ENCODE measurements at regions not wholly inside any gene's neighbourhood (a gene's known extent, or its start where the extent isn't known, plus 50 kb on each side); places are given as distances from the start of the nearest gene placed in this dataset.

- no peak overlapping the region for H3K4me3 Mint-ChIP-seq
- no peaks in the 10 kb centered on the region for H3K27me3 Mint-ChIP-seq
- H3K4me1 Mint-ChIP-seq = peaks cover 2% of the 10 kb centered on the region
- peaks cover 17% of the 10 kb centered on the region for H3K9me3 Mint-ChIP-seq
- H3K36me3 Mint-ChIP-seq = no peaks in the 10 kb centered on the region
- H3K27ac Mint-ChIP-seq = no peak overlapping the region
- no peak for DNase-seq
Observed at GRCh38 chr3:20898962-20899361, 713.0 kb upstream of the SGO1 start.

GRCh38 chr3:20890111-20890519 lies 704.1 kb upstream of the SGO1 start:
- H3K4me3 Mint-ChIP-seq = no peak overlapping the region
- H3K9me3 Mint-ChIP-seq = peaks cover 4% of the 10 kb centered on the region
- H3K4me1 Mint-ChIP-seq = no peaks in the 10 kb centered on the region
- no peak overlapping the region for H3K27ac Mint-ChIP-seq
- H3K36me3 Mint-ChIP-seq = no peaks in the 10 kb centered on the region
- no peak for DNase-seq
- H3K27me3 Mint-ChIP-seq = no peaks in the 10 kb centered on the region

- Mint-ChIP-seq H3K36me3 (no peaks in the 10 kb centered on the region), H3K27ac (no peak overlapping the region), H3K9me3 (peaks cover 6% of the 10 kb centered on the region), H3K4me3 (no peak overlapping the region), H3K27me3 (no peaks in the 10 kb centered on the region), H3K4me1 (no peaks in the 10 kb centered on the region)
- DNase-seq = no peak
Observed at GRCh38 chr3:20878691-20879090, 692.7 kb upstream of the SGO1 start.

GRCh38 chr3:20873235-20873634 lies 687.2 kb upstream of the SGO1 start:
- Mint-ChIP-seq H3K4me3 (no peak overlapping the region), H3K9me3 (peaks cover 11% of the 10 kb centered on the region), H3K27ac (no peak overlapping the region), H3K27me3 (no peaks in the 10 kb centered on the region), H3K4me1 (no peaks in the 10 kb centered on the region), H3K36me3 (no peaks in the 10 kb centered on the region)
- DNase-seq = no peak

- Mint-ChIP-seq H3K27me3 (no peaks in the 10 kb centered on the region), H3K9me3 (peaks cover 7% of the 10 kb centered on the region), H3K27ac (no peak overlapping the region), H3K4me3 (no peak overlapping the region), H3K4me1 (no peaks in the 10 kb centered on the region), H3K36me3 (no peaks in the 10 kb centered on the region)
- no peak for DNase-seq
Observed at GRCh38 chr3:20870106-20870899, 684.3 kb upstream of the SGO1 start.

- no peak for DNase-seq
- H3K36me3 Mint-ChIP-seq = no peaks in the 10 kb centered on the region
- no peaks in the 10 kb centered on the region for H3K4me1 Mint-ChIP-seq
- peaks cover 13% of the 10 kb centered on the region for H3K9me3 Mint-ChIP-seq
- H3K27me3 Mint-ChIP-seq = no peaks in the 10 kb centered on the region
- H3K27ac Mint-ChIP-seq = no peak overlapping the region
- H3K4me3 Mint-ChIP-seq = no peak overlapping the region
Observed at GRCh38 chr3:20865803-20866202, 679.8 kb upstream of the SGO1 start.

GRCh38 chr3:20861454-20861853 lies 675.4 kb upstream of the SGO1 start:
- peaks cover 13% of the 10 kb centered on the region for H3K9me3 Mint-ChIP-seq
- H3K36me3 Mint-ChIP-seq = no peaks in the 10 kb centered on the region
- H3K4me3 Mint-ChIP-seq = no peak overlapping the region
- H3K4me1 Mint-ChIP-seq = no peaks in the 10 kb centered on the region
- no peak for DNase-seq
- H3K27me3 Mint-ChIP-seq = no peaks in the 10 kb centered on the region
- no peak overlapping the region for H3K27ac Mint-ChIP-seq

GRCh38 chr3:20857636-20858035 lies 671.6 kb upstream of the SGO1 start:
- Mint-ChIP-seq H3K4me1 (no peaks in the 10 kb centered on the region), H3K4me3 (no peak overlapping the region), H3K9me3 (peaks cover 3% of the 10 kb centered on the region), H3K36me3 (no peaks in the 10 kb centered on the region), H3K27ac (no peak overlapping the region), H3K27me3 (no peaks in the 10 kb centered on the region)
- no peak for DNase-seq

- Mint-ChIP-seq H3K36me3 (no peaks in the 10 kb centered on the region), H3K4me3 (no peak overlapping the region), H3K27ac (no peak overlapping the region), H3K9me3 (no peaks in the 10 kb centered on the region), H3K4me1 (no peaks in the 10 kb centered on the region), H3K27me3 (no peaks in the 10 kb centered on the region)
- DNase-seq = no peak
Observed at GRCh38 chr3:20853890-20854289, 667.9 kb upstream of the SGO1 start.

- H3K4me1 Mint-ChIP-seq = no peaks in the 10 kb centered on the region
- DNase-seq = no peak
- no peak overlapping the region for H3K4me3 Mint-ChIP-seq
- H3K27ac Mint-ChIP-seq = no peak overlapping the region
- no peaks in the 10 kb centered on the region for H3K9me3 Mint-ChIP-seq
- no peaks in the 10 kb centered on the region for H3K27me3 Mint-ChIP-seq
- no peaks in the 10 kb centered on the region for H3K36me3 Mint-ChIP-seq
Observed at GRCh38 chr3:20852712-20853111, 666.7 kb upstream of the SGO1 start.

- DNase-seq = no peak
- no peak overlapping the region for H3K4me3 Mint-ChIP-seq
- no peaks in the 10 kb centered on the region for H3K27me3 Mint-ChIP-seq
- H3K27ac Mint-ChIP-seq = no peak overlapping the region
- no peaks in the 10 kb centered on the region for H3K9me3 Mint-ChIP-seq
- H3K4me1 Mint-ChIP-seq = no peaks in the 10 kb centered on the region
- H3K36me3 Mint-ChIP-seq = no peaks in the 10 kb centered on the region
Observed at GRCh38 chr3:20849975-20850374, 664.0 kb upstream of the SGO1 start.

GRCh38 chr3:20846832-20847231 lies 660.8 kb upstream of the SGO1 start:
- Mint-ChIP-seq H3K27ac (no peak overlapping the region), H3K9me3 (no peaks in the 10 kb centered on the region), H3K27me3 (no peaks in the 10 kb centered on the region), H3K4me1 (no peaks in the 10 kb centered on the region), H3K36me3 (no peaks in the 10 kb centered on the region), H3K4me3 (no peak overlapping the region)
- DNase-seq = no peak

GRCh38 chr3:20846066-20846465 lies 660.1 kb upstream of the SGO1 start:
- Mint-ChIP-seq H3K27me3 (no peaks in the 10 kb centered on the region), H3K9me3 (no peaks in the 10 kb centered on the region), H3K27ac (no peak overlapping the region), H3K36me3 (no peaks in the 10 kb centered on the region), H3K4me1 (no peaks in the 10 kb centered on the region), H3K4me3 (no peak overlapping the region)
- no peak for DNase-seq

GRCh38 chr3:20844851-20845250 lies 658.8 kb upstream of the SGO1 start:
- Mint-ChIP-seq H3K4me1 (no peaks in the 10 kb centered on the region), H3K4me3 (no peak overlapping the region), H3K9me3 (no peaks in the 10 kb centered on the region), H3K27me3 (no peaks in the 10 kb centered on the region), H3K36me3 (no peaks in the 10 kb centered on the region), H3K27ac (no peak overlapping the region)
- DNase-seq = no peak

- H3K4me1 Mint-ChIP-seq = no peaks in the 10 kb centered on the region
- no peak overlapping the region for H3K4me3 Mint-ChIP-seq
- no peak overlapping the region for H3K27ac Mint-ChIP-seq
- no peaks in the 10 kb centered on the region for H3K36me3 Mint-ChIP-seq
- DNase-seq = no peak
- no peaks in the 10 kb centered on the region for H3K9me3 Mint-ChIP-seq
- H3K27me3 Mint-ChIP-seq = no peaks in the 10 kb centered on the region
Observed at GRCh38 chr3:20842594-20843436, 656.8 kb upstream of the SGO1 start.

GRCh38 chr3:20842002-20842401 lies 656.0 kb upstream of the SGO1 start:
- Mint-ChIP-seq H3K27me3 (no peaks in the 10 kb centered on the region), H3K27ac (no peak overlapping the region), H3K9me3 (no peaks in the 10 kb centered on the region), H3K36me3 (no peaks in the 10 kb centered on the region), H3K4me3 (no peak overlapping the region), H3K4me1 (no peaks in the 10 kb centered on the region)
- DNase-seq = no peak
